Suprapubic skin (tissue), 4 donors: ENCODE measurements at regions not wholly inside any gene's neighbourhood (a gene's known extent, or its start where the extent isn't known, plus 50 kb on each side); places are given as distances from the start of the nearest gene placed in this dataset.

Source experiments
- EP300 ChIP-seq: sonication (generic); formaldehyde crosslinking; IDR thresholded peaks from one replicate; pipeline ENCODE4 v1.6.1; 2017; ENCODE audit warnings: antibody characterized with exemption
- POLR2A ChIP-seq, 2 donors: fragments of 450-650 bp; IDR thresholded peaks; one replicate each; pipeline ENCODE4 v1.6.1; 2017; ENCODE audit warnings: antibody characterized with exemption in 2 of 2, mild to moderate bottlenecking in 2 of 2, moderate library complexity in 2 of 2
- POLR2AphosphoS5 ChIP-seq, 3 donors: sonication (generic); formaldehyde crosslinking; IDR thresholded peaks; one replicate each; pipeline ENCODE4 v1.6.1; 2017; ENCODE audit warnings: antibody characterized with exemption in 3 of 3
- TF ChIP-seq, protein P1 (sequence below), 2 donors: fragments of 200-600 bp in 1 of 2; fragments of 450-650 bp in 1 of 2; sonication (generic) in 1 of 2; IDR thresholded peaks; one replicate each; pipeline ENCODE4 v1.5.1; 2016 to 2019; ENCODE audit warnings: antibody characterized with exemption in 2 of 2, mild to moderate bottlenecking in 1 of 2, moderate library complexity in 1 of 2

- TF ChIP-seq POLR2A (IDR thresholded peaks at IDR 0.05) (no peak), EP300 (no peak), POLR2AphosphoS5 (IDR thresholded peaks at IDR 0.05) (no peak)
- TF ChIP-seq, protein P1, sequence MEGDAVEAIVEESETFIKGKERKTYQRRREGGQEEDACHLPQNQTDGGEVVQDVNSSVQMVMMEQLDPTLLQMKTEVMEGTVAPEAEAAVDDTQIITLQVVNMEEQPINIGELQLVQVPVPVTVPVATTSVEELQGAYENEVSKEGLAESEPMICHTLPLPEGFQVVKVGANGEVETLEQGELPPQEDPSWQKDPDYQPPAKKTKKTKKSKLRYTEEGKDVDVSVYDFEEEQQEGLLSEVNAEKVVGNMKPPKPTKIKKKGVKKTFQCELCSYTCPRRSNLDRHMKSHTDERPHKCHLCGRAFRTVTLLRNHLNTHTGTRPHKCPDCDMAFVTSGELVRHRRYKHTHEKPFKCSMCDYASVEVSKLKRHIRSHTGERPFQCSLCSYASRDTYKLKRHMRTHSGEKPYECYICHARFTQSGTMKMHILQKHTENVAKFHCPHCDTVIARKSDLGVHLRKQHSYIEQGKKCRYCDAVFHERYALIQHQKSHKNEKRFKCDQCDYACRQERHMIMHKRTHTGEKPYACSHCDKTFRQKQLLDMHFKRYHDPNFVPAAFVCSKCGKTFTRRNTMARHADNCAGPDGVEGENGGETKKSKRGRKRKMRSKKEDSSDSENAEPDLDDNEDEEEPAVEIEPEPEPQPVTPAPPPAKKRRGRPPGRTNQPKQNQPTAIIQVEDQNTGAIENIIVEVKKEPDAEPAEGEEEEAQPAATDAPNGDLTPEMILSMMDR (IDR thresholded peaks at IDR 0.05), result no peak
Measured at GRCh38 chr6:169042061-169042460, 211.6 kb downstream of the THBS2 start.
